ENCODE measurements at regions not wholly inside any gene's neighbourhood (a gene's known extent, or its start where the extent isn't known, plus 50 kb on each side); places are given as distances from the start of the nearest gene placed in this dataset.

DNA sequence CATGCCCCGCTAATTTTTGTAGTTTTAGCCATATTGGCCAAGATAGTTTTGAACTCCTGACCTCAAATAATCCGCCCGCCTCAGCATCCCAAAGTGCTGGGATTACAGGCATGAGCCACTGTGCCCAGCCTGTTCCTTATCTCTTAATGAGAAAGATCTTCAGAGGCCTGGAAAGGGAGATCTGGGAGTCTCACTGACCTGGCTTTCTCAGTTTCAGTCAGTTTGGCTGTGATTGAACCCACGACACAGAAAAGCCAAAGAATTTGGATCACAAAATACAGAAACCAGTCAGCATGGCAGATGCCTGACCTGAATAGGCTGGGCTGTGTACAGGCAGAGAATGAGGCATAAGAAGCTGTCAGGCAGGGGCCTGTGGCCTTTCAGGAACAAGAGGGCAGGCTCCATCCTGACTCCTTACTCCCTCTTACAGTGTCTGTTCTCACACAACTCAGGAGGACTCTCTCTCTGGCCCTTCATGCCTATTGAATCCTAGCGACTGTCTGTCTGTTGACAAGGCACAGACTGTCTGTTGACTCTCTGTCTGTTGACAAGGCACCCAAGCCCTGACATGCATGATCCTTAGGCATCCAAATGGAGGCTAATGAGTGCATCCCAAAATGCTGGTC, 366.5 kb upstream of the CCDC196 start:
- TF ChIP-seq CTCF (IDR thresholded peaks at IDR 0.05; ENCODE audit: low read depth, low read length) (no peak), EZH2phosphoT487 (IDR thresholded peaks at IDR 0.05; ENCODE audit: low read depth) (no peak)
